GM12878 (cell line): ENCODE measurements at regions not wholly inside any gene's neighbourhood (a gene's known extent, or its start where the extent isn't known, plus 50 kb on each side); places are given as distances from the start of the nearest gene placed in this dataset.

Source experiments
- CREB1 ChIP-seq: IDR thresholded peaks from 2 replicates; pipeline ENCODE4 v1.6.1; 2012; ENCODE audit warnings: low read depth, mild to moderate bottlenecking, inconsistent platforms
- EP300 ChIP-seq, 2 experiments: fragments of 150-350 bp in 1 of 2; IDR thresholded peaks; 2 replicates each; pipeline ENCODE4 v1.6.1; 2011 to 2012; ENCODE audit warnings: low read depth in 2 of 2, low read length in 2 of 2, borderline replicate concordance in 1 of 2, improper control_type of control experiment in 1 of 2, inconsistent platforms in 1 of 2; ENCODE audit not compliant: control insufficient read depth in 1 of 2
- NRF1 ChIP-seq: conservative IDR thresholded peaks from 2 replicates; pipeline ENCODE4 v1.6.1; 2011; ENCODE audit warnings: mild to moderate bottlenecking, low read depth, low read length, improper control_type of control experiment
- ZNF384 ChIP-seq: IDR thresholded peaks from 2 replicates; pipeline ENCODE4 v1.6.1; 2012; ENCODE audit warnings: low read depth, mild to moderate bottlenecking, low read length, improper control_type of control experiment, borderline replicate concordance
- TF ChIP-seq, protein P1 (sequence below): fragments of 450-650 bp; IDR thresholded peaks from 2 replicates; pipeline ENCODE4 v1.6.1; 2017; ENCODE audit warnings: mild to moderate bottlenecking, moderate library complexity
- TF ChIP-seq, protein P2 (sequence below): fragments of 450-650 bp; IDR thresholded peaks from 2 replicates; pipeline ENCODE4 v1.6.1; 2017; ENCODE audit warnings: mild to moderate bottlenecking, low read depth, inconsistent platforms; ENCODE audit not compliant: poor library complexity, severe bottlenecking
- TF ChIP-seq, protein P3 (sequence below): fragments of 450-650 bp; IDR thresholded peaks from 2 replicates; pipeline ENCODE4 v1.6.1; 2017; ENCODE audit warnings: mild to moderate bottlenecking

DNA sequence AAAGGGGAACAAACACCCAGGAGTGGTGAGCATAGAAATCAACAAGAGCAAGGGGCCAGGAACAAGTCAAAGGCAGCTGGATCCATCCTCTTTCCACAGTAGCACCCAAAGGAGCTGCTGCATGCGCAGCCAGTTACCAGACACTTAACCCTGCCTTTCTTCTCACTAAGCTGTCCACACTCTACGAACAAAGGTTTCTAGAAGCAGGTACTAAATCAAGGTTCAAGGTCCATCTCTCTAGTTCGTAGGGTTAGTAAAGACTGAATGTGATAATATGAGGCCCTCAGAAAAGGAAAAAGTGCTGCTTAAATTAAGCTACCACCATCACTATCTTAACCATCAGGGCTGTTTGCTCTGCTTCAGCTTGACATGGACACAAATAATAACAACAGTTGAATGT is 121.2 kb upstream of the NIPBL start (continued):
- no peak for TF ChIP-seq EP300 (IDR thresholded peaks at IDR 0.05; ENCODE audit: borderline replicate concordance in 1 of 2, control insufficient read depth in 1 of 2, low read depth in 2 of 2, low read length in 2 of 2)
- TF ChIP-seq, protein P1, sequence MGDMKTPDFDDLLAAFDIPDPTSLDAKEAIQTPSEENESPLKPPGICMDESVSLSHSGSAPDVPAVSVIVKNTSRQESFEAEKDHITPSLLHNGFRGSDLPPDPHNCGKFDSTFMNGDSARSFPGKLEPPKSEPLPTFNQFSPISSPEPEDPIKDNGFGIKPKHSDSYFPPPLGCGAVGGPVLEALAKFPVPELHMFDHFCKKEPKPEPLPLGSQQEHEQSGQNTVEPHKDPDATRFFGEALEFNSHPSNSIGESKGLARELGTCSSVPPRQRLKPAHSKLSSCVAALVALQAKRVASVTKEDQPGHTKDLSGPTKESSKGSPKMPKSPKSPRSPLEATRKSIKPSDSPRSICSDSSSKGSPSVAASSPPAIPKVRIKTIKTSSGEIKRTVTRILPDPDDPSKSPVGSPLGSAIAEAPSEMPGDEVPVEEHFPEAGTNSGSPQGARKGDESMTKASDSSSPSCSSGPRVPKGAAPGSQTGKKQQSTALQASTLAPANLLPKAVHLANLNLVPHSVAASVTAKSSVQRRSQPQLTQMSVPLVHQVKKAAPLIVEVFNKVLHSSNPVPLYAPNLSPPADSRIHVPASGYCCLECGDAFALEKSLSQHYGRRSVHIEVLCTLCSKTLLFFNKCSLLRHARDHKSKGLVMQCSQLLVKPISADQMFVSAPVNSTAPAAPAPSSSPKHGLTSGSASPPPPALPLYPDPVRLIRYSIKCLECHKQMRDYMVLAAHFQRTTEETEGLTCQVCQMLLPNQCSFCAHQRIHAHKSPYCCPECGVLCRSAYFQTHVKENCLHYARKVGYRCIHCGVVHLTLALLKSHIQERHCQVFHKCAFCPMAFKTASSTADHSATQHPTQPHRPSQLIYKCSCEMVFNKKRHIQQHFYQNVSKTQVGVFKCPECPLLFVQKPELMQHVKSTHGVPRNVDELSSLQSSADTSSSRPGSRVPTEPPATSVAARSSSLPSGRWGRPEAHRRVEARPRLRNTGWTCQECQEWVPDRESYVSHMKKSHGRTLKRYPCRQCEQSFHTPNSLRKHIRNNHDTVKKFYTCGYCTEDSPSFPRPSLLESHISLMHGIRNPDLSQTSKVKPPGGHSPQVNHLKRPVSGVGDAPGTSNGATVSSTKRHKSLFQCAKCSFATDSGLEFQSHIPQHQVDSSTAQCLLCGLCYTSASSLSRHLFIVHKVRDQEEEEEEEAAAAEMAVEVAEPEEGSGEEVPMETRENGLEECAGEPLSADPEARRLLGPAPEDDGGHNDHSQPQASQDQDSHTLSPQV = no peak
- TF ChIP-seq, protein P2, sequence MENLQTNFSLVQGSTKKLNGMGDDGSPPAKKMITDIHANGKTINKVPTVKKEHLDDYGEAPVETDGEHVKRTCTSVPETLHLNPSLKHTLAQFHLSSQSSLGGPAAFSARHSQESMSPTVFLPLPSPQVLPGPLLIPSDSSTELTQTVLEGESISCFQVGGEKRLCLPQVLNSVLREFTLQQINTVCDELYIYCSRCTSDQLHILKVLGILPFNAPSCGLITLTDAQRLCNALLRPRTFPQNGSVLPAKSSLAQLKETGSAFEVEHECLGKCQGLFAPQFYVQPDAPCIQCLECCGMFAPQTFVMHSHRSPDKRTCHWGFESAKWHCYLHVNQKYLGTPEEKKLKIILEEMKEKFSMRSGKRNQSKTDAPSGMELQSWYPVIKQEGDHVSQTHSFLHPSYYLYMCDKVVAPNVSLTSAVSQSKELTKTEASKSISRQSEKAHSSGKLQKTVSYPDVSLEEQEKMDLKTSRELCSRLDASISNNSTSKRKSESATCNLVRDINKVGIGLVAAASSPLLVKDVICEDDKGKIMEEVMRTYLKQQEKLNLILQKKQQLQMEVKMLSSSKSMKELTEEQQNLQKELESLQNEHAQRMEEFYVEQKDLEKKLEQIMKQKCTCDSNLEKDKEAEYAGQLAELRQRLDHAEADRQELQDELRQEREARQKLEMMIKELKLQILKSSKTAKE = no peak
- TF ChIP-seq, protein P3, sequence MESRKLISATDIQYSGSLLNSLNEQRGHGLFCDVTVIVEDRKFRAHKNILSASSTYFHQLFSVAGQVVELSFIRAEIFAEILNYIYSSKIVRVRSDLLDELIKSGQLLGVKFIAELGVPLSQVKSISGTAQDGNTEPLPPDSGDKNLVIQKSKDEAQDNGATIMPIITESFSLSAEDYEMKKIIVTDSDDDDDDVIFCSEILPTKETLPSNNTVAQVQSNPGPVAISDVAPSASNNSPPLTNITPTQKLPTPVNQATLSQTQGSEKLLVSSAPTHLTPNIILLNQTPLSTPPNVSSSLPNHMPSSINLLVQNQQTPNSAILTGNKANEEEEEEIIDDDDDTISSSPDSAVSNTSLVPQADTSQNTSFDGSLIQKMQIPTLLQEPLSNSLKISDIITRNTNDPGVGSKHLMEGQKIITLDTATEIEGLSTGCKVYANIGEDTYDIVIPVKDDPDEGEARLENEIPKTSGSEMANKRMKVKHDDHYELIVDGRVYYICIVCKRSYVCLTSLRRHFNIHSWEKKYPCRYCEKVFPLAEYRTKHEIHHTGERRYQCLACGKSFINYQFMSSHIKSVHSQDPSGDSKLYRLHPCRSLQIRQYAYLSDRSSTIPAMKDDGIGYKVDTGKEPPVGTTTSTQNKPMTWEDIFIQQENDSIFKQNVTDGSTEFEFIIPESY = no peak
- TF ChIP-seq ZNF384 = no peak
- no peak for TF ChIP-seq NRF1
- no peak for TF ChIP-seq CREB1
